Natural killer cell (primary cell): ENCODE measurements at regions not wholly inside any gene's neighbourhood (a gene's known extent, or its start where the extent isn't known, plus 50 kb on each side); places are given as distances from the start of the nearest gene placed in this dataset.

Experiments
- ATAC-seq, 3 donors: fragments of 150-1000 bp in 2 of 3; fragments of 200-7000 bp in 1 of 3; cut with Tn5 transposase; 1 replicate in 1 of 3; 2 replicates in 2 of 3; pipeline ENCODE4 v1.10.0; 2021; ENCODE audit warnings: mild to moderate bottlenecking in 2 of 3, moderate library complexity in 2 of 3
- DNase-seq, 2 donors: peaks; one replicate each; pipeline versions ENCODE4 v3.0.0 to v3.0.0-alpha.2; 2013 to 2021; ENCODE audit warnings: mixed read lengths in 1 of 2
- H3K27ac ChIP-seq: one replicate; pipeline ENCODE4 v1.5.1; 2013; ENCODE audit warnings: mild to moderate bottlenecking, low read length
- H3K27me3 ChIP-seq: one replicate; pipeline ENCODE4 v1.6.1; 2013; ENCODE audit warnings: low read length; ENCODE audit not compliant: control insufficient read depth, insufficient read depth
- H3K36me3 ChIP-seq: one replicate; pipeline ENCODE4 v1.6.1; 2013; ENCODE audit warnings: low read length; ENCODE audit not compliant: control insufficient read depth, insufficient read depth
- H3K4me1 ChIP-seq: one replicate; pipeline ENCODE4 v1.6.1; 2013; ENCODE audit warnings: low read length; ENCODE audit not compliant: control insufficient read depth, insufficient read depth
- H3K4me3 ChIP-seq: one replicate; pipeline ENCODE4 v1.5.1; 2013; ENCODE audit warnings: low read length
- H3K9me3 ChIP-seq: one replicate; pipeline ENCODE4 v1.6.1; 2013; ENCODE audit warnings: low read length; ENCODE audit not compliant: control insufficient read depth, insufficient read depth
- H3K27ac Mint-ChIP-seq, 2 donors: one replicate each; pipeline ENCODE4 v1.8.0; 2022; ENCODE audit warnings: mild to moderate bottlenecking in 2 of 2, mixed read lengths in 2 of 2, moderate library complexity in 1 of 2
- H3K27me3 Mint-ChIP-seq, 2 donors: one replicate each; pipeline ENCODE4 v1.8.0; 2022; ENCODE audit warnings: low read depth in 2 of 2, mixed read lengths in 2 of 2
- H3K36me3 Mint-ChIP-seq: one replicate; pipeline ENCODE4 v1.8.0; 2022; ENCODE audit warnings: mixed read lengths
- H3K4me1 Mint-ChIP-seq, 2 donors: one replicate each; pipeline ENCODE4 v1.8.0; 2022; ENCODE audit warnings: mixed read lengths in 2 of 2
- H3K4me3 Mint-ChIP-seq: one replicate; pipeline ENCODE4 v1.8.0; 2022; ENCODE audit warnings: mild to moderate bottlenecking, moderate library complexity, mixed read lengths
- H3K9me3 Mint-ChIP-seq, 2 donors: one replicate each; pipeline ENCODE4 v1.8.0; 2022; ENCODE audit warnings: mixed read lengths in 2 of 2
- CTCF ChIP-seq: fragments of 200-600 bp; IDR thresholded peaks from one replicate; pipeline ENCODE4 v1.8.0; 2022; ENCODE audit warnings: antibody characterized with exemption
- WGBS: methylation state at CpG from one replicate; pipeline ENCODE4 v1.1.7; 2013; ENCODE audit warnings: missing lambda C conversion rate; ENCODE audit not compliant: insufficient coverage; 5-methylcytosine and 5-hydroxymethylcytosine counted together
- intact Hi-C: fragments of 100-400 bp; cut with micrococcal nuclease; formaldehyde crosslinking; loops from one replicate; pipeline ENCODE4 v1.14.2; 2022

GRCh38 chr14:100674897-100675619 lies 51.6 kb upstream of the DLK1 start:
- Mint-ChIP-seq H3K36me3 (no peaks in the 10 kb centered on the region), H3K9me3 (no peaks in the 10 kb centered on the region), H3K27ac (no peak overlapping the region), H3K27me3 (peaks cover 37 to 39% of the 10 kb centered on the region in 2 donors), H3K4me1 (peaks cover 8 to 11% of the 10 kb centered on the region in 2 donors), H3K4me3 (no peak overlapping the region)
- no peak overlapping the region for H3K4me3 ChIP-seq
- TF ChIP-seq CTCF, result no peak
- H3K9me3 ChIP-seq, result no peaks in the 10 kb centered on the region
- H3K27me3 ChIP-seq, result peaks cover 6% of the 10 kb centered on the region
- ATAC-seq (no peak), DNase-seq (no peak)
- H3K36me3 ChIP-seq, result no peaks in the 10 kb centered on the region
- no peak overlapping the region for H3K27ac ChIP-seq
- H3K4me1 ChIP-seq, result peaks cover 19% of the 10 kb centered on the region
- 66% methylated on average over 19 of the region's 19 CpGs for WGBS
- intact Hi-C loops, result no loop called here

DNA sequence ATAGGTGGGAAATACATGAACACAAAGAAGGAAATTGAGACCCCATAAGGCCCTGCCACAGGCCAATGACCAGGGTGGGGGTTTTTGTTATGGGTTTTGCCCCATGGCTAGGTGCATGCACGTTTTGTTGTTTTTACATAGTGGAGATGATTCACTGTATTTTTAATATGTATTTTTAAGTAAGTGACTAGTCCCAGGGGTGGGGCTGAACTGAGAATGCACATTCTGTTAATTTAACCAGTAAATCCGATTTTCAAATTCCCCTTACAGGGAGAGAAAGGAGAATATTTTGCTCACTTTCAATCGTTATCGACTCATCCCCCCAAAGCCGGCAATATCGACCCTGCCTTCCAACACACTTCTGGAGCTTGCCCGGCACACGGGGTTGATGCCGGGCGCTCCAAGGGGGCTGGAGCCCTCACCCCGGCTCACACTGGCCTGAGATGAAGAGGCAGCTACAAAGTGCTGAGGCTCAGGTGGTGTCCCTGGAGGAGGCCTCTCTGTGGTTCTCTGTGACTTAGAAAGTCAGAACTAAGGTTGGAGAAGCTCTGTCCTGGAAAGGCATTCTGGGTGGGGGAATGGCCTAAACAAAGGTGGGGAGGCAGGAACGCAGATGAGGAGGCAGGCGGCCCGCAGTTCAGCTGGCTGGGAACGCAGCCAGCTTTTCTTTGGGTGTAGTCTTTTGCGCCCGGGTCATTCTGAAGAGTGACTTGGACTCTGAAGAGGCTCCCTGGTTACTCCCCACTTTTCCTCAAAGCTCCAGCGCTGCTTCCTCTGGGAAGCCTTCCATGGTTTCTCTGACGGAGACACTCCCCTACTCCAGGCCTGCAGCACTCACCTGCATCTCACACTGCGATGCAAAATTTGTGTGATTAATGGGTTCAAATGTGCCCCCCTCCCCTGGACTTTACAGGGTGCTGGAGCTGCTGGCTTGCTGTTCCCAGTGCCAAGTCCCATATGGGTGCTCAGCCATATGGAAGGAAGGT lies 50.7 kb upstream of the DLK1 start:
- 78% methylated on average over 20 of the region's 20 CpGs for WGBS
- intact Hi-C loops, result no loop called here
- no peak for TF ChIP-seq CTCF
- Mint-ChIP-seq H3K27me3 (peaks cover 35 to 39% of the 10 kb centered on the region in 2 donors), H3K4me3 (no peak overlapping the region), H3K4me1 (peaks cover 11 to 12% of the 10 kb centered on the region in 2 donors), H3K9me3 (no peaks in the 10 kb centered on the region), H3K27ac (no peak overlapping the region), H3K36me3 (no peaks in the 10 kb centered on the region)
- H3K36me3 ChIP-seq, result no peaks in the 10 kb centered on the region
- DNase-seq, result no peak
- ATAC-seq, result no peak
- H3K4me1 ChIP-seq, result peaks cover 28% of the 10 kb centered on the region
- H3K27ac ChIP-seq, result no peak overlapping the region
- H3K4me3 ChIP-seq, result no peak overlapping the region
- H3K27me3 ChIP-seq, result peaks cover 6% of the 10 kb centered on the region
- H3K9me3 ChIP-seq, result no peaks in the 10 kb centered on the region
